Ectodermal cell (in vitro differentiated cells): ENCODE measurements at regions not wholly inside any gene's neighbourhood (a gene's known extent, or its start where the extent isn't known, plus 50 kb on each side); places are given as distances from the start of the nearest gene placed in this dataset.

Source experiments
- H3K27ac ChIP-seq: 2 replicates; pipeline ENCODE4 v1.7.0; 2013; ENCODE audit warnings: mild to moderate bottlenecking, low read depth, low read length; ENCODE audit not compliant: insufficient read depth, poor library complexity, severe bottlenecking
- H3K27me3 ChIP-seq: 2 replicates; pipeline ENCODE4 v1.7.0; 2013; ENCODE audit warnings: mild to moderate bottlenecking, low read length; ENCODE audit not compliant: insufficient read depth, control insufficient read depth, poor library complexity, severe bottlenecking
- H3K36me3 ChIP-seq: one replicate; pipeline ENCODE4 v1.7.0; 2013; ENCODE audit warnings: low read length; ENCODE audit not compliant: control insufficient read depth, insufficient read depth
- H3K4me1 ChIP-seq: one replicate; pipeline ENCODE4 v1.7.0; 2013; ENCODE audit warnings: low read length; ENCODE audit not compliant: control insufficient read depth, insufficient read depth
- H3K4me3 ChIP-seq: 2 replicates; pipeline ENCODE4 v1.7.0; 2013; ENCODE audit warnings: low read depth, low read length, control low read depth; ENCODE audit not compliant: insufficient read depth
- H3K9me3 ChIP-seq: 2 replicates; pipeline ENCODE4 v1.7.0; 2013; ENCODE audit warnings: mild to moderate bottlenecking, low read length, moderate library complexity; ENCODE audit not compliant: control insufficient read depth
- WGBS, 2 experiments: methylation state at CpG; one replicate each; pipeline ENCODE4 v1.1.7; 2013; ENCODE audit warnings: missing lambda C conversion rate in 2 of 2; 5-methylcytosine and 5-hydroxymethylcytosine counted together

- H3K27ac ChIP-seq = no peak overlapping the region
- H3K4me3 ChIP-seq = no peak overlapping the region
- H3K27me3 ChIP-seq = no peaks in the 10 kb centered on the region
- WGBS, 2 experiments = 66 to 71% methylated on average over 2 of the region's 2 CpGs
- H3K9me3 ChIP-seq = no peaks in the 10 kb centered on the region
- H3K36me3 ChIP-seq = no peaks in the 10 kb centered on the region
- H3K4me1 ChIP-seq = peaks cover 11% of the 10 kb centered on the region
Measured at GRCh38 chr2:147792966-147793617, 51.7 kb upstream of the ACVR2A start.

GRCh38 chr2:147790580-147790979, 54.2 kb upstream of the ACVR2A start:
- no peaks in the 10 kb centered on the region for H3K27me3 ChIP-seq
- H3K4me3 ChIP-seq = no peak overlapping the region
- H3K9me3 ChIP-seq = no peaks in the 10 kb centered on the region
- peaks cover 11% of the 10 kb centered on the region for H3K4me1 ChIP-seq
- no peak overlapping the region for H3K27ac ChIP-seq
- H3K36me3 ChIP-seq = no peaks in the 10 kb centered on the region
- 92 to 97% methylated on average over 2 of the region's 2 CpGs for WGBS, 2 experiments

GRCh38 chr2:147789720-147790119, 55.1 kb upstream of the ACVR2A start:
- 89 to 94% methylated on average over 1 to 3 of the region's 3 CpGs for WGBS, 2 experiments
- H3K4me3 ChIP-seq = no peak overlapping the region
- H3K4me1 ChIP-seq = peaks cover 11% of the 10 kb centered on the region
- no peak overlapping the region for H3K27ac ChIP-seq
- no peaks in the 10 kb centered on the region for H3K36me3 ChIP-seq
- no peaks in the 10 kb centered on the region for H3K27me3 ChIP-seq
- H3K9me3 ChIP-seq = no peaks in the 10 kb centered on the region

- Histone ChIP-seq H3K27ac (no peak overlapping the region), H3K4me3 (no peak overlapping the region), H3K9me3 (no peaks in the 10 kb centered on the region), H3K4me1 (peaks cover 11% of the 10 kb centered on the region), H3K27me3 (no peaks in the 10 kb centered on the region), H3K36me3 (no peaks in the 10 kb centered on the region)
- 95 to 100% methylated on average over 2 of the region's 2 CpGs for WGBS, 2 experiments
Measured at GRCh38 chr2:147789287-147789686, 55.5 kb upstream of the ACVR2A start.

- Histone ChIP-seq H3K4me3 (no peak overlapping the region), H3K36me3 (no peaks in the 10 kb centered on the region), H3K4me1 (no peaks in the 10 kb centered on the region), H3K27ac (no peak overlapping the region), H3K27me3 (no peaks in the 10 kb centered on the region), H3K9me3 (no peaks in the 10 kb centered on the region)
- 82 to 88% methylated on average over 4 of the region's 4 CpGs for WGBS, 2 experiments
Measured at GRCh38 chr2:147782141-147782930, 62.5 kb upstream of the ACVR2A start.

GRCh38 chr2:147779440-147779839, 65.4 kb upstream of the ACVR2A start:
- Histone ChIP-seq H3K4me1 (no peaks in the 10 kb centered on the region), H3K9me3 (no peaks in the 10 kb centered on the region), H3K4me3 (no peak overlapping the region), H3K27me3 (no peaks in the 10 kb centered on the region), H3K27ac (no peak overlapping the region), H3K36me3 (no peaks in the 10 kb centered on the region)
- 88 to 100% methylated on average over 1 of the region's 1 CpG for WGBS, 2 experiments

GRCh38 chr2:147777394-147777793, 67.4 kb upstream of the ACVR2A start:
- Histone ChIP-seq H3K36me3 (no peaks in the 10 kb centered on the region), H3K27ac (no peak overlapping the region), H3K4me3 (no peak overlapping the region), H3K27me3 (no peaks in the 10 kb centered on the region), H3K4me1 (no peaks in the 10 kb centered on the region), H3K9me3 (no peaks in the 10 kb centered on the region)
- 84 to 92% methylated on average over 2 of the region's 2 CpGs for WGBS, 2 experiments

- 89 to 91% methylated on average over 3 of the region's 3 CpGs for WGBS, 2 experiments
- Histone ChIP-seq H3K27ac (no peak overlapping the region), H3K36me3 (no peaks in the 10 kb centered on the region), H3K4me3 (no peak overlapping the region), H3K27me3 (no peaks in the 10 kb centered on the region), H3K9me3 (no peaks in the 10 kb centered on the region), H3K4me1 (no peaks in the 10 kb centered on the region)
Measured at GRCh38 chr2:147774805-147775204, 70.0 kb upstream of the ACVR2A start.

- Histone ChIP-seq H3K4me1 (no peaks in the 10 kb centered on the region), H3K27ac (no peak overlapping the region), H3K27me3 (no peaks in the 10 kb centered on the region), H3K4me3 (no peak overlapping the region), H3K9me3 (no peaks in the 10 kb centered on the region), H3K36me3 (no peaks in the 10 kb centered on the region)
- WGBS, 2 experiments = 32 to 33% methylated on average over 3 to 4 of the region's 4 CpGs
Measured at GRCh38 chr2:147773479-147773878, 71.3 kb upstream of the ACVR2A start.

- Histone ChIP-seq H3K27me3 (no peaks in the 10 kb centered on the region), H3K36me3 (no peaks in the 10 kb centered on the region), H3K9me3 (no peaks in the 10 kb centered on the region), H3K4me1 (no peaks in the 10 kb centered on the region), H3K27ac (no peak overlapping the region), H3K4me3 (no peak overlapping the region)
Measured at GRCh38 chr2:147772781-147773180, 72.0 kb upstream of the ACVR2A start.
